SJSA1 (cell line): ENCODE measurements at regions not wholly inside any gene's neighbourhood (a gene's known extent, or its start where the extent isn't known, plus 50 kb on each side); places are given as distances from the start of the nearest gene placed in this dataset.
"Not testable (repeated sequence)": the region's sequence is repeated elsewhere in the genome, so short reads cannot be mapped to it uniquely, and the experiment has no call there.

Experiments
- DNase-seq, 2 experiments: peaks; one replicate each; pipeline ENCODE4 v3.0.0-alpha.2; 2015 to 2020; ENCODE audit warnings: low spot score in 2 of 2, low read depth in 1 of 2
- H3K27ac ChIP-seq: fragments of 250-450 bp; sonication (Bioruptor Pico); 2 replicates; pipeline ENCODE4 v1.5.1; 2020; ENCODE audit warnings: mild to moderate bottlenecking, moderate library complexity
- H3K27me3 ChIP-seq: fragments of 250-450 bp; sonication (Bioruptor Pico); replicated peaks from 2 replicates; pipeline ENCODE4 v1.5.1; 2020; ENCODE audit warnings: mild to moderate bottlenecking, moderate library complexity
- H3K36me3 ChIP-seq: fragments of 250-450 bp; sonication (Bioruptor Pico); 2 replicates; pipeline ENCODE4 v1.5.1; 2020; ENCODE audit warnings: mild to moderate bottlenecking
- H3K4me1 ChIP-seq: fragments of 250-450 bp; sonication (Bioruptor Pico); replicated peaks from 2 replicates; pipeline ENCODE4 v1.6.1; 2021; ENCODE audit warnings: mild to moderate bottlenecking
- H3K4me3 ChIP-seq: fragments of 250-450 bp; sonication (Bioruptor Pico); 2 replicates; pipeline ENCODE4 v1.5.1; 2020; ENCODE audit warnings: mild to moderate bottlenecking
- H3K9me3 ChIP-seq: fragments of 250-450 bp; sonication (Bioruptor Pico); replicated peaks from 2 replicates; pipeline ENCODE4 v1.5.1; 2020; ENCODE audit warnings: mild to moderate bottlenecking

DNA sequence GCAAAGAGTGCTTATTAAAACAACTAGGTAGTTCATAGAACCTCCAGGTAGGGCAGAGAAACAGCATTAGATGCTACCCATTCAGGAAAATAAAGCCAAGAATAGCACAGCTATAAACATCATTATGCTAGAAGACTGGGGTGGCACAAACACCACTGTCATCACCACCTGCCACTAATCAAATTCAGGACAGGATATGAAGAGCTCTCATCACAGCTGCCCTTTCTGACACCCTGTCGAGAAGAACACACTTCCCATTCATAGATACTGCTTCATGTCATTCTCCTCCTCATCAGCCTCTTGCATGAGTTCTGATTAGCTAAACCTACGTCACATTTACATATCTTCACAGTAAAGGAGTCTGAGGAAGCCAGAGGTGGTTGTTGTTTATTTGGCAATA lies 692.3 kb upstream of the HS3ST1 start:
- H3K27me3 ChIP-seq = no peaks in the 10 kb centered on the region
- no peaks in the 10 kb centered on the region for H3K4me1 ChIP-seq
- DNase-seq = no peak
- no peaks in the 10 kb centered on the region for H3K9me3 ChIP-seq
- H3K27ac ChIP-seq = no peak overlapping the region
- no peaks in the 10 kb centered on the region for H3K36me3 ChIP-seq
- no peak overlapping the region for H3K4me3 ChIP-seq

DNA sequence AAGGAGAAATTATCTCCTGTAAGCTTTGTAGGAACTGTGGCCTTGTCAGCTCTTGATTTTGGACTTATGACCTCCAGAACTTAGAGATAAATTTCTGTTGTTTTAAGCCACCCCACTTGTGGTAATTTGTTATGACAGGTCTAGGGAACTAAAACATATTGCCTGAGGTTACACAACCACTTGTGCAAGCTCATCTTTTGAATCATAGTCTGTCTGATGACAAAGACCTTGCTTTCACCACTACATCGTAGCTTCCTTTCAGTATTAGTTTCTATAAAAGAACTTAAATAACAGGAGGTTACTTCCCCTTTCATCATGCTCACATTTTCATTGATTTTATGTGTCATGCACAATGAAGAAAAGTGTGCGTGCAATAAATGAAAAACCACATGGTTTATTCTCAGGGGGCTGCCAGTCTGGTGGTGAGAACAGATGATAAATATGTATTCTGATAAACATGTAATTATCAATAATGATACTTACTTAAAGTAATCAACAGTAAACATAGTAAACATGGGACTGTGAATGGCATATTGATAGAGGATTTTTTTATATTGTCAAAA lies 690.0 kb upstream of the HS3ST1 start:
- H3K27me3 ChIP-seq = no peaks in the 10 kb centered on the region
- H3K4me3 ChIP-seq = no peak overlapping the region
- H3K36me3 ChIP-seq = no peaks in the 10 kb centered on the region
- H3K4me1 ChIP-seq = no peaks in the 10 kb centered on the region
- H3K9me3 ChIP-seq = no peaks in the 10 kb centered on the region
- no peak overlapping the region for H3K27ac ChIP-seq
- no peak for DNase-seq

DNA sequence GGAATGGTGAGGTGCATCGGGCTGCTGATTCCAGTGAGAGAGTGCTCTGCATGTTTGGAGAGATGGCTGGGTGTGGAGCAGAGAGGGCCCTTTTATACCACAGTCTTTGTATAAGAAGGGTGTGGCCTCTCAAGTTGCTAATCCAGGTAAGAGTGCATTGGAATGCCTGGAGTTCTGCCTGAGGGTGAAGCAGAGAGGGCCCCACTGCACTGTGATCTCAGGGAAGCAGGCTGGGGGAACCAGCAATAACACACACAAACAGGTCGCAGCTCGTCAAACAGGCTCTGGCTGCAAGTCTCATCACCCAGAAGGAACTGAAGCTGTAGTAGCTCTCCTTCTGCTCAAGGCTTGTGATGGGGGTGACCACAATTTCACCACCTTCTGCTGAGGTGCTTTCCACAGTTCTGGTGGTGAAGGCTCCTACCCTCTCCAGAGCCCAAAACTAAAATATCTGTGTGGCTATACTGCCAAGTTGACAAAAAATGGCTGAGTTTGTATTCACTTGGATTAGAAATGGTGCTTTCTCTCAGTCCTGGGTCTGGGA lies 687.4 kb upstream of the HS3ST1 start:
- H3K9me3 ChIP-seq = no peaks in the 10 kb centered on the region
- no peak overlapping the region for H3K27ac ChIP-seq
- no peaks in the 10 kb centered on the region for H3K27me3 ChIP-seq
- H3K4me3 ChIP-seq = no peak overlapping the region
- no peaks in the 10 kb centered on the region for H3K36me3 ChIP-seq
- H3K4me1 ChIP-seq = no peaks in the 10 kb centered on the region
- DNase-seq = no peak

DNA sequence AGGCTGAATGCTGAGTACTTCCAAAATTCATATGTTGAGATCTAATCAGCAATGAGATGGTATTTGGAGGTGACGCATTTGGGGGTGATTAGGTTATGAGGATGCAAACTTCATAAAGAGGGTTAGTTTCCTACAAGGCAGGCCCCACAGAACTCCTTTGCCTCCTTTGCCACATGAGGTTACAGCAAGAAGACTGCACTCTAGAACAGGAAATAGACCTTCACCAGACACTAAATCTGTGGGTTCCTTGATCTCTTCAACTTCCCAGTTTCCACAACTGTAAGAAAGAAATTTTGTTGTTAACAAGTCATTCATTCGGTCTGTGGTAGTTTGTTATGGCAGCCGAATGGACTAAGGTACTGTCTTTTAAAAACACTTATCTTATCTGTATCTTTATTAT lies 681.9 kb upstream of the HS3ST1 start:
- Histone ChIP-seq H3K9me3 (no peaks in the 10 kb centered on the region), H3K27ac (no peak overlapping the region)

DNA sequence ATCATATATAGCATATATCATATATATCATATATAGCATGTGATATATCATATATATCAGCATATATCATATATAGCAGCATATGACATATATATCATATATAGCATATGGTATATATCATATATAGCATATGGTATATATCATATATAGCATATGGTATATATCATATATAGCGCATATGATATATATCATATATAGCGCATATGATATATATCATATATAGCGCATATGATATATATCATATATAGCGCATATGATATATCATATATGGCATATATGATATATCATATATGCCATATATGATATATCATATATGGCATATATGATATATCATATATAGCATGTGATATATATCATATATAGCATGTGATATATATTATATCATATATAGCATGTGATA lies 680.4 kb upstream of the HS3ST1 start:
- H3K27ac ChIP-seq, H3K27me3 ChIP-seq, H3K4me3 ChIP-seq, H3K36me3 ChIP-seq, DNase-seq, H3K9me3 ChIP-seq, H3K4me1 ChIP-seq: not testable (repeated sequence)

More for the DNA sequence above, 681.9 kb upstream of the HS3ST1 start:
- no peak for DNase-seq
- H3K36me3 ChIP-seq = no peaks in the 10 kb centered on the region
- no peaks in the 10 kb centered on the region for H3K27me3 ChIP-seq
- no peaks in the 10 kb centered on the region for H3K4me1 ChIP-seq
- H3K4me3 ChIP-seq = no peak overlapping the region

DNA sequence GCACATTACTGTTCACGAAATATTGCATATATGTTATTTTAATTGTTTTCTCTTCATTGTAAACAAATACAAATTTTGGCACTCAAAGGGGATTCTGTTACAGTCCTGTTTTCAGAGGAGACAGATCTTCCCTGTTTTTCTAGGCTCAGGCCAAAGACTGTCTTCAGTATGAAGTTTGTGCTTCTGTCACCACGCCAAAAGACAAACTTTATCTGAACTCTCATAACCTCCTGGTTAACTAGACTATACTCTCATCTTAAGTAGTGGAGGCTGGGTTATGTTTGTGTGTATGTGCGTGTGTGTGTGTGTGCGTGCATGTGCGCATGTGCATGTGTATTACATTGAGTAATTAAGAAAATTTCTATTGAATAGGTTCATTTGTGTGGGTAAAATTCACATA lies 676.8 kb upstream of the HS3ST1 start:
- Histone ChIP-seq H3K27ac (no peak overlapping the region), H3K27me3 (no peaks in the 10 kb centered on the region), H3K4me3 (no peak overlapping the region), H3K4me1 (no peaks in the 10 kb centered on the region), H3K36me3 (no peaks in the 10 kb centered on the region), H3K9me3 (no peaks in the 10 kb centered on the region)
- DNase-seq = no peak

DNA sequence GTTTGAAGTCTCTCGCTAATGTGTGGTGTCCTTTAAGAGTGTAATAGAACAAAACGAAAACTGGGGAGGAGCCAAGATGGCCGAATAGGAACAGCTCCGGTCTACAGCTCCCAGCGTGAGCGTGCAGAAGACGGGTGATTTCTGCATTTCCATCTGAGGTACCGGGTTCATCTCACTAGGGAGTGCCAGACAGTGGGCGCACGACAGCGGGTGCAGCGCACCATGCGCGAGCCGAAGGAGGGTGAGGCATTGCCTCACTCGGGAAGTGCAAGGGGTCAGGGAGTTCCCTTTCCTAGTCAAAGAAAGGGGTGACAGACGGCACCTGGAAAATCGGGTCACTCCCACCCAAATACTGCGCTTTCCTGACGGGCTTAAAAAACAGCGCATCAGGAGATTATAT lies 661.2 kb upstream of the HS3ST1 start:
- not testable (repeated sequence) for H3K4me1 ChIP-seq, H3K27me3 ChIP-seq, H3K9me3 ChIP-seq, H3K36me3 ChIP-seq, H3K4me3 ChIP-seq, H3K27ac ChIP-seq, DNase-seq

DNA sequence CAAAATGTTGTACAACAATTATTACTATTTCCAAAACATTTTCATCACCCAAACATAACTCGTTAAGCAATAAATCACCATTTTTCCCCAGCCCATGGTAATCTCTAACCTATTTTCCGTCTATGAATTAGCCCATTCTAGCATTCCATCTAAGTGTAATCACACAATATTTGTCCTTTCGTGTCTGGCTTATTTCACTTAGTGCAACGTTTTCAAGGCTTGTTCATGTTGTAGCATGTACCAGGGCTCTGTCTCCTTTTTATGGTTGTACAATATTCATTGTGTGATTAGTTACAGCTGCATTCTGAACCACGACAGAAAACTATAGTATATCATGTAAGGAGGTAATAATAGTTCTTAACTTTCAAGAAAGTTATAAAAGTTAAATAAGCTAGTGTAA lies 656.0 kb upstream of the HS3ST1 start:
- Histone ChIP-seq H3K27me3 (no peaks in the 10 kb centered on the region), H3K4me3 (no peak overlapping the region)

DNA sequence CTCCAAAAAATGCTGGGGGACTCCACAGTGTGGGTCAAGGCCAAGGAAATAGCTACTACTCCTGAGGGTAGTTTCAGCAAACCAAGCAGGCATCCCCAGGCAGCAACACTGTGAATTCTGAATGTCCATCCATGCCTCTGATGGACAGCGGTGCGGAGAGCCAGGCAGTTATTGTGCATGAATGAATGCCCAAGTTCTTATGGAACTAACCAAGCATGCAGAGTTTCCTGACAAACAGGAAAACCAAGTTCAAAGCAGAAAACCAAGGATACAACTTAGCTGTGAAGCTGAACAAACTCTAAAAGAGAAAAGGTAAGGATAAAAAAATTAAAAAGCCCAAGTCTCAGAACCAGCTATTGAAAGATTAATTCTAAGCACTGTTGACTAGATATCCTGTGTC lies 642.6 kb upstream of the HS3ST1 start:
- H3K36me3 ChIP-seq = no peaks in the 10 kb centered on the region
- no peaks in the 10 kb centered on the region for H3K4me1 ChIP-seq
- no peaks in the 10 kb centered on the region for H3K9me3 ChIP-seq
- no peak overlapping the region for H3K4me3 ChIP-seq
- no peak for DNase-seq
- no peaks in the 10 kb centered on the region for H3K27me3 ChIP-seq
- H3K27ac ChIP-seq = no peak overlapping the region

More for the DNA sequence above, 656.0 kb upstream of the HS3ST1 start:
- no peak overlapping the region for H3K27ac ChIP-seq
- H3K9me3 ChIP-seq = no peaks in the 10 kb centered on the region
- H3K4me1 ChIP-seq = no peaks in the 10 kb centered on the region
- no peak for DNase-seq
- H3K36me3 ChIP-seq = no peaks in the 10 kb centered on the region

DNA sequence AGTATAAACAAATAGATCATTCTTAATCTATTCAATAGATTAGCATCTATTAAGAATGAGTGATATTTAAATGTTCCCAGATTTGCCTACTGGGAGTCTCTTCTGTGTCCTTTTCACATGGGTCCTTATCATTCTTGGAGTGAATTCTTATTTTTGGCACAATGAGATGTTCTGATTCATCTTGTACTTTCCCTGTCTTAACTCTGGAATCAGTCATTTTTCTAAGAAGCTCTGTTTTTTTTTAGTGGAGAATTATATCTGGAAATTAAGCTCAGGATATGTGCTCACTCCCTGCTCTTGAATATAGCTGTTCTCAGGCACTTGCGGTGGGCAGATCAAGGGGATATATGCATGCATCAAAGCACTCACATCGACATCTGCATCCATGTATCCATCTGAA lies 625.3 kb upstream of the HS3ST1 start:
- no peak for DNase-seq
- Histone ChIP-seq H3K27ac (no peak overlapping the region), H3K4me3 (no peak overlapping the region), H3K36me3 (no peaks in the 10 kb centered on the region), H3K27me3 (no peaks in the 10 kb centered on the region), H3K9me3 (no peaks in the 10 kb centered on the region), H3K4me1 (no peaks in the 10 kb centered on the region)

DNA sequence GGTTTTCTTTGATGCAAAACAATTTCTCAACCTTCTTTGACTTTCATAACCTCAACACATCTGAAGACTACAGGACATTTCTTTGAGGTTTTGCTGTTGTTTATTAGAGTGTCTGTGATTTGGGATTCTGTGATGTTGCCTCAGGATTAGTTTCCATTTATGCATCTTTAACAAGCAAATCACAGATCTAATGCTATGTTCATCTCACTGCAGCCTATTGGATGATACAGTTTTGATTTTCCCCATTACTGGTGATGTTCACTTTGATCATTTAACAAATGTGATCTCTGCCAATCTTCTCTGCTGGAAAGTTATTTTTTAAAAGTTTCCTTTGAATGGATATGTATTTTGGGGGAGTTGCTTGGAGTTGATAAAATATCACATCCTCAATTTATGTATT lies 624.9 kb upstream of the HS3ST1 start:
- H3K27ac ChIP-seq = no peak overlapping the region
- H3K27me3 ChIP-seq = no peaks in the 10 kb centered on the region
- no peaks in the 10 kb centered on the region for H3K4me1 ChIP-seq
- DNase-seq = no peak
- no peaks in the 10 kb centered on the region for H3K36me3 ChIP-seq
- H3K4me3 ChIP-seq = no peak overlapping the region
- no peaks in the 10 kb centered on the region for H3K9me3 ChIP-seq

DNA sequence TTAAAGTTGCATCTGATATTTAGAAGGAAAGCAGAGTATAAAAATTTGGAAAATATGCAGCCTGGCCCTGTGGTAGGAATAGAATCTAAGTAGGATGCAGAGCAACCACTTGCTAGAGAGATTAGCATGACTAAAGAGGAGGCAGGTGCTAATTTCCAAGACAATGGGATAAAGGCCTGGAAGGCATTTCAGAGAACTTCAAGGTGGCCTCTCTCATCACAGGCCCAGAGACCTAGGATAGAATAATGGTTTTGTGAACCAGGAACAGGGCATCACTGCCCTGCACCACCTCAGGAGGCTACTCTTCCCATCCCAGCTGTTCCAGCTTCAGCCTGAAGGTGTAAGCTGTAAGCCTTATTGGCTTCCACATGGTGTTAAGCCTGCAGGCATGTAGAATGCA lies 621.7 kb upstream of the HS3ST1 start:
- H3K36me3 ChIP-seq = no peaks in the 10 kb centered on the region
- H3K9me3 ChIP-seq = no peaks in the 10 kb centered on the region
- no peak overlapping the region for H3K4me3 ChIP-seq
- no peak for DNase-seq
- no peaks in the 10 kb centered on the region for H3K27me3 ChIP-seq
- no peaks in the 10 kb centered on the region for H3K4me1 ChIP-seq
- no peak overlapping the region for H3K27ac ChIP-seq

DNA sequence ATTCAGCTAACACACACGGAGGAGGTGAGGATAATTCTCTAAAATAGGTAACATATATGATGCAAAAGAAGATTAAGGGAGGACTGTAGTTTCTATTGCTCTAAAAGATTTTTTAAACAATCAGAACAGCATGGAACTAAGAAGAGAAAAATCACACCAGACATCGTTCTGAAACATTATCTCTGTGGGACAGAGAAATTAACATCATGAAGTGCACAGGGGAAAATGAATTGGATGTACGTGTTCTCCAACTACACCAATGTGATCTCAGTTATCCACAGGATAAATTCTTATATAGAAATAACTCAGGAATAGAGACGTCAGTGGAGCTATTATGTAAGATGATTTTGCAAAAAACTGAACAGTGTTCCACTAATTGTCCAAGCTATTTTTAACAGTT lies 614.1 kb upstream of the HS3ST1 start:
- H3K9me3 ChIP-seq = no peaks in the 10 kb centered on the region
- no peak overlapping the region for H3K4me3 ChIP-seq
- no peaks in the 10 kb centered on the region for H3K27me3 ChIP-seq
- no peaks in the 10 kb centered on the region for H3K36me3 ChIP-seq
- H3K4me1 ChIP-seq = no peaks in the 10 kb centered on the region
- DNase-seq = no peak
- no peak overlapping the region for H3K27ac ChIP-seq

DNA sequence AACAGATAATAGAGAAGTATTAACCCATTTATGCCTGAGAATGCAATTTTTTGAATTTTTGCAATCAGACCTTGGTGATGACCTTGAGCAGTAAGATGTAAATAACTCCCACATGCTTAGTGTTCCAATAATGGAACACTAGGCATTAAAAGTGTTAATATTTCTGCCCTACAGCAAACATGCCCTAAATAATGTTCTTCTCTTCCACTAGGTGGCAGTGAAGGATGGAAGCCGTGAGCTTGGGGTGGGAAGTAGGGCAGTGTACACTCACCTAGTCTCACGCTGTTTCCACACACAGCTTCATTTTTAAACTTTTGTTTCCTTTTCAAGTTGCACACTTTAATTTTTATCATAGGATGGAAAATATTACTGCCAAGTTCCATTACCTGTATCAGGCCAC lies 613.1 kb upstream of the HS3ST1 start:
- Histone ChIP-seq H3K9me3 (no peaks in the 10 kb centered on the region), H3K4me1 (no peaks in the 10 kb centered on the region), H3K27me3 (no peaks in the 10 kb centered on the region), H3K27ac (no peak overlapping the region), H3K4me3 (no peak overlapping the region), H3K36me3 (no peaks in the 10 kb centered on the region)
- no peak for DNase-seq

DNA sequence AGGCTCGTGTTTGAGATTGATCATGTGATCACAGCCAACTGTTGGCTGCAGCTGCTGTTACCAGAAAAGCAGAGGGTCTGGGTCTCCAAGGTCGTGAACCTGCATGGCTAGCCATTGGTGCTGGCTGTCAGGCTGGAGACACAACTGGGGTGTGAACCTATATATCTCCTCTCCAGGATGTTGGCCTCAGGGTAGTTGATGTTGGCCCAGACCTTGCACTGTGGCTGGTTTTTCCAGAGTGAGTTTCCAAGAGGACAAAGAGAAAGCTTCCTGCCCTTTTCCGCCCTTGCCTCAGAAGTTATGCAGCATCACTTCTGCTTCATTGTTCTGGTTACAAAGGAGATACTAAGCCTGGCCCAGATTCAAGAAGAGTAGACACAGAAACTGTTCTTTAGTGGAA lies 607.8 kb upstream of the HS3ST1 start:
- DNase-seq = no peak
- no peaks in the 10 kb centered on the region for H3K4me1 ChIP-seq

More for the DNA sequence above, 607.8 kb upstream of the HS3ST1 start:
- no peaks in the 10 kb centered on the region for H3K36me3 ChIP-seq
- H3K27ac ChIP-seq = no peak overlapping the region
- no peaks in the 10 kb centered on the region for H3K9me3 ChIP-seq
- H3K4me3 ChIP-seq = no peak overlapping the region
- H3K27me3 ChIP-seq = no peaks in the 10 kb centered on the region
